ENCODE measurements at regions not wholly inside any gene's neighbourhood (a gene's known extent, or its start where the extent isn't known, plus 50 kb on each side); places are given as distances from the start of the nearest gene placed in this dataset.

DNA sequence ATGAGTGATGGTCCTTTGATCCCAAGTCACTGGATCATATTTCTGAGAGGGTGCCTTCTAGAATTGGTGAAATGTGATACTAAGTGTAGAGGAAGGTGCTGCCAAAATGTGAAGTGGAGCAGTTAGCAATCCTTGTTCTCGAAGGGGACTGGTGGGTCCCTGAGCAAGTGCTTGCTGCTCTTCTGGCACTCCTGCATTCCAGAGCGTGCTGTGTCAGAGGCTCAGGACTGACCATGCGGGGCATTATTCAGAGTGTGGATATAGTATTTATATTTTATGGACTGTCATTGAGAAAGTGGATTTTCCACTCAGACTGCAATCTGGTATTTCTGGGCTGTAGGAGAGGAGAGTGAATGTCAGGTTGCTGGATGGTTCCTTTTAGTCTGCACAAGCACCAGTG is 152.6 kb upstream of the KL start:
- POLR2A ChIA-PET = no interaction called here
- TF ChIP-seq, protein P1, sequence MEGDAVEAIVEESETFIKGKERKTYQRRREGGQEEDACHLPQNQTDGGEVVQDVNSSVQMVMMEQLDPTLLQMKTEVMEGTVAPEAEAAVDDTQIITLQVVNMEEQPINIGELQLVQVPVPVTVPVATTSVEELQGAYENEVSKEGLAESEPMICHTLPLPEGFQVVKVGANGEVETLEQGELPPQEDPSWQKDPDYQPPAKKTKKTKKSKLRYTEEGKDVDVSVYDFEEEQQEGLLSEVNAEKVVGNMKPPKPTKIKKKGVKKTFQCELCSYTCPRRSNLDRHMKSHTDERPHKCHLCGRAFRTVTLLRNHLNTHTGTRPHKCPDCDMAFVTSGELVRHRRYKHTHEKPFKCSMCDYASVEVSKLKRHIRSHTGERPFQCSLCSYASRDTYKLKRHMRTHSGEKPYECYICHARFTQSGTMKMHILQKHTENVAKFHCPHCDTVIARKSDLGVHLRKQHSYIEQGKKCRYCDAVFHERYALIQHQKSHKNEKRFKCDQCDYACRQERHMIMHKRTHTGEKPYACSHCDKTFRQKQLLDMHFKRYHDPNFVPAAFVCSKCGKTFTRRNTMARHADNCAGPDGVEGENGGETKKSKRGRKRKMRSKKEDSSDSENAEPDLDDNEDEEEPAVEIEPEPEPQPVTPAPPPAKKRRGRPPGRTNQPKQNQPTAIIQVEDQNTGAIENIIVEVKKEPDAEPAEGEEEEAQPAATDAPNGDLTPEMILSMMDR (IDR thresholded peaks at IDR 0.05; ENCODE audit: insufficient read depth, low read depth, low read length) = no peak
- H3K27me3 ChIP-seq (ENCODE audit: control insufficient read depth, insufficient read depth, low read length) = peaks cover 5% of the 10 kb centered on the region
- H3K4me3 ChIP-seq (ENCODE audit: low read depth, low read length) = no peak overlapping the region
- no peak for DNase-seq (ENCODE audit: low read depth)
- CTCF ChIA-PET = no interaction called here
- no peaks in the 10 kb centered on the region for H3K36me3 ChIP-seq (ENCODE audit: control insufficient read depth, insufficient read depth, low read length)

DNA sequence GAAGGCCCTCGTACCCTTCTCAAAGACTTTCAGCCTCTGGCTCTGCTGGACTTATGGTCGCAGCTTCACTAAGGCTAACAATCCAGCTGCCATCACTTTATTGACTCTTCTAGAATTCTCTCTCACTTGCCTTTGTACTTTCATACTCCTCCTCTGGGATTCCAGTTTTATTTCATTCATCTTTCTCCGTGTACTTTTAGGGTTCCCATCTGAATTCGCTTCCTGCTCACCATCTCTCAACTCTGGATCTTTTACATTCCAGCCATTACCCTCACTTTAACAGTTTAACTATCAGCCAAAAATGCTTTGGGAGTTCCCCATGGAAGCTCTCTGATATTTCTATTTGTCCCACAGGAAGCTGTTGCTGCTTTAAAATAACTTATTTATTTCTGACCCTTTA is 149.3 kb upstream of the KL start:
- Histone ChIP-seq H3K27me3 (ENCODE audit: control insufficient read depth, insufficient read depth, low read length) (peaks cover 6% of the 10 kb centered on the region; the same call in 1 of the 2 replicates), H3K4me3 (ENCODE audit: low read depth, low read length) (no peak overlapping the region), H3K36me3 (ENCODE audit: control insufficient read depth, insufficient read depth, low read length) (no peaks in the 10 kb centered on the region)
- DNase-seq (ENCODE audit: low read depth) = no peak
- ChIA-PET POLR2A (no interaction called here), CTCF (no interaction called here)
- TF ChIP-seq, protein P1 (IDR thresholded peaks at IDR 0.05; ENCODE audit: insufficient read depth, low read depth, low read length) = no peak

DNA sequence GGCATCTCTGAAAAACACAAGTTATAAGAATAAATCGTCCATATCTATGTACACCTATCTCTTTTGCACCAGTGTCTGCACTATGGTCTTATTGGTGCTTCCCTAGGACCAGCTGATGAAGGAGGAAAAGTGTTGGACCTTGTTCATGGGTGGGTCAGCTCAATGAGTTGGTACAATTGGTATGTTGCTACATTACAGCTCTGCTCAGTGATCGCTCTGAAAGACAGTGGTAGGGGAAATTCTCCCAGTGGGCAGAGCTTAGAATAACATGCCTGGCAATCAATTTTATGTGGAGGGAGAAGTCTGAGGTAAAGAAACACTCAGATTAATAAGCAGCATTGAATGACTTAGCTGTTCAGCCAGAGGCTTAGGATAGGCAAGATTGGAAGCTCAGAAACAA is 138.7 kb upstream of the KL start:
- TF ChIP-seq, protein P1 (IDR thresholded peaks at IDR 0.05; ENCODE audit: insufficient read depth, low read depth, low read length) = no peak
- ChIA-PET POLR2A (no interaction called here), CTCF (interaction anchor here (1.3 to 1.5 kb wide), 2 partner anchors 14 to 25 kb away, joined by 3 to 5 read pairs; no protein-coding TSS in a partner anchor)
- no peaks in the 10 kb centered on the region for H3K27me3 ChIP-seq (ENCODE audit: control insufficient read depth, insufficient read depth, low read length)
- no peak for DNase-seq (ENCODE audit: low read depth)
- H3K36me3 ChIP-seq (ENCODE audit: control insufficient read depth, insufficient read depth, low read length) = no peaks in the 10 kb centered on the region
- no peak overlapping the region for H3K4me3 ChIP-seq (ENCODE audit: low read depth, low read length)

DNA sequence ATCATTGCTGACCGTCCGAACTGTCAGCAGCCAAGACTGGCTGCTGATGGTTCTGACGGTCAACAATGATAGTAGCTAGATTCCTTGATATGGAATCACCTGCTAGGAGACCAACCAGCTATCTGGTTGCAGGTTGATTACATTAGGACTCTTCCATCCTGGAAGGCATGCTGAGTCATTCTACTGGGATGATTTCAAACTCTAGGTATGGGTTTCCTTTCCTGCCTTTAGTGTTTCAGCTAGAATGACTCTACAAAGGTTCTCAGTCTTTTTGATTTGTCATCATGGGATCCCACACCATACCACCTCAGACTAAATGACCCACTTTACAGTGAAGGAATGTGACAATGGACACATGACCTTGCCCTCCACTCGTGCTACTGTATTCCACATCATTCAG is 138.1 kb upstream of the KL start:
- TF ChIP-seq, protein P1 (IDR thresholded peaks at IDR 0.05; ENCODE audit: insufficient read depth, low read depth, low read length) = no peak
- no peak for DNase-seq (ENCODE audit: low read depth)
- CTCF ChIA-PET = interaction anchor here (1.3 kb wide), 1 partner anchor 13 kb away, joined by 5 read pairs; no protein-coding TSS in a partner anchor
- Histone ChIP-seq H3K4me3 (ENCODE audit: low read depth, low read length) (no peak overlapping the region), H3K27me3 (ENCODE audit: control insufficient read depth, insufficient read depth, low read length) (no peaks in the 10 kb centered on the region), H3K36me3 (ENCODE audit: control insufficient read depth, insufficient read depth, low read length) (no peaks in the 10 kb centered on the region)
- POLR2A ChIA-PET = no interaction called here

DNA sequence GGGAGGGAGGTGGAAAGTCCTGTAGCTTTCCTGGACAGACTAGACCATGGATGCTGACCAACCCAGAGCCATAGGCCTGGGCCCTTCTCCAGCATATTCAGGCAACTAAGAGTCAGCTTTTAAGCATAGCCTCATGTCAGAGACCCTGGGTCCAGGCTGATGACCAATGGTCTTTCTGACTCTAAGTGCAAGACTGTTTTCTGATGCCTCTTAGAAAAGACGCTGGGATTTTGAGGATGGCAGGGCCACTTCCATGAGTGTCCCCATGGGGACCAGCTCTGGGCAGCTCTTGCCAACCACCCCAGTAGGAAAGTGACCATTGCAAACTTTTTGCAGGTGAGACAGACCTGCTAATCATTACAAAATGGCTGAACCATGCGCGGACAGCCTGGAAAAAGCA is 135.6 kb upstream of the KL start:
- TF ChIP-seq, protein P1 (IDR thresholded peaks at IDR 0.05; ENCODE audit: insufficient read depth, low read depth, low read length) = no peak
- Histone ChIP-seq H3K36me3 (ENCODE audit: control insufficient read depth, insufficient read depth, low read length) (no peaks in the 10 kb centered on the region), H3K27me3 (ENCODE audit: control insufficient read depth, insufficient read depth, low read length) (no peaks in the 10 kb centered on the region), H3K4me3 (ENCODE audit: low read depth, low read length) (no peak overlapping the region)
- DNase-seq (ENCODE audit: low read depth) = no peak
- CTCF ChIA-PET = no interaction called here
- POLR2A ChIA-PET = no interaction called here
